ENCODE measurements at regions not wholly inside any gene's neighbourhood (a gene's known extent, or its start where the extent isn't known, plus 50 kb on each side); places are given as distances from the start of the nearest gene placed in this dataset.

DNA sequence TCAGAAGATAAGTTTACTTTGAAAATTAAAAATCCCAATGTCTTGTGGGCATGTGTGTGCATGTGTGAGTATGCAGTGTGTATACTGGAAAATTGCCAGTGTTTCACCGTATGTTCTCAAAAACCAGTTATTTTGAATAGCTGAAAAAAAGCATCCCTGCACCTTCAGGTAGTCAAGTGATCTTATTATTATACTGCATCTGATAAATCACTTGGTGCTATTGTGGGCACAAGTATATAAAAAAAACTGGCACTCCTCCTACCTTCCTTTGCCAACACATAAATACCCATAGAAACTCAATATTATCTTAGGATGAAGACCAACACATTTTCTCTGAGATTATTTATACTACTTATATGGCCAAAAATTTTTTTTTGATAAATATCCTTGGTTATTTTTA, 91.5 kb upstream of the MAP9 start:
- H3K4me3 Mint-ChIP-seq (ENCODE audit: unreplicated experiment) = no peak overlapping the region
- DNase-seq (ENCODE audit: extremely low spot score, unreplicated experiment) = no peak
- TF ChIP-seq CTCF (IDR thresholded peaks at IDR 0.05) = no peak
- no peak overlapping the region for H3K27ac Mint-ChIP-seq (ENCODE audit: unreplicated experiment)
- peaks cover 21% of the 10 kb centered on the region for H3K4me1 Mint-ChIP-seq (ENCODE audit: unreplicated experiment)
- H3K27me3 Mint-ChIP-seq (ENCODE audit: unreplicated experiment) = peaks cover 9% of the 10 kb centered on the region
- H3K9me3 Mint-ChIP-seq (ENCODE audit: unreplicated experiment) = no peaks in the 10 kb centered on the region
- H3K36me3 Mint-ChIP-seq (ENCODE audit: unreplicated experiment) = no peaks in the 10 kb centered on the region

DNA sequence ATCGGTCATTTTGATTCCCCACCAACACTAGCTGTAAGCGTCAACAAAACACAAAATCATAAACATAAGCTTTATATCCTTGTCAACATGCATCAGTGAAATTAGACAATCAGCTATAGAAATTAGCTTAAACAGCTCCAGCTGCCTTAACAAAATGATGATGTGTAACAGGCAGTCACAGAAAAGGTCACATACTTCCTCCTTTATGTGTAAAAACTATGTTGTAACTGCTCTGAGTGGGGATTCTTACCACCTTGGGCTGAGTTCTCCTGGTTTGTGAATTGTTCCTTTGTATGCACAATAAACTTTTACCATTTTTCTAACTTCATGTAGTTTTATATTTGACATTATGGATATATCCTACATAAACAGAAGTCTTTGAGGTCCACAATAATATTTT, 73.9 kb upstream of the MAP9 start:
- Mint-ChIP-seq H3K9me3 (ENCODE audit: unreplicated experiment) (no peaks in the 10 kb centered on the region), H3K27ac (ENCODE audit: unreplicated experiment) (no peak overlapping the region), H3K4me3 (ENCODE audit: unreplicated experiment) (no peak overlapping the region), H3K36me3 (ENCODE audit: unreplicated experiment) (no peaks in the 10 kb centered on the region), H3K27me3 (ENCODE audit: unreplicated experiment) (peaks cover 4% of the 10 kb centered on the region), H3K4me1 (ENCODE audit: unreplicated experiment) (no peaks in the 10 kb centered on the region)
- DNase-seq (ENCODE audit: extremely low spot score, unreplicated experiment) = no peak
- no peak for TF ChIP-seq CTCF (IDR thresholded peaks at IDR 0.05)

GRCh38 chr4:155445306-155445705, 68.5 kb upstream of the MAP9 start:
- no peaks in the 10 kb centered on the region for H3K9me3 Mint-ChIP-seq (ENCODE audit: unreplicated experiment)
- no peaks in the 10 kb centered on the region for H3K36me3 Mint-ChIP-seq (ENCODE audit: unreplicated experiment)
- peaks cover 11% of the 10 kb centered on the region for H3K4me1 Mint-ChIP-seq (ENCODE audit: unreplicated experiment)
- H3K4me3 Mint-ChIP-seq (ENCODE audit: unreplicated experiment) = no peak overlapping the region
- no peak overlapping the region for H3K27ac Mint-ChIP-seq (ENCODE audit: unreplicated experiment)
- DNase-seq (ENCODE audit: extremely low spot score, unreplicated experiment) = no peak
- peaks cover 18% of the 10 kb centered on the region for H3K27me3 Mint-ChIP-seq (ENCODE audit: unreplicated experiment)
- no peak for TF ChIP-seq CTCF (IDR thresholded peaks at IDR 0.05)

DNA sequence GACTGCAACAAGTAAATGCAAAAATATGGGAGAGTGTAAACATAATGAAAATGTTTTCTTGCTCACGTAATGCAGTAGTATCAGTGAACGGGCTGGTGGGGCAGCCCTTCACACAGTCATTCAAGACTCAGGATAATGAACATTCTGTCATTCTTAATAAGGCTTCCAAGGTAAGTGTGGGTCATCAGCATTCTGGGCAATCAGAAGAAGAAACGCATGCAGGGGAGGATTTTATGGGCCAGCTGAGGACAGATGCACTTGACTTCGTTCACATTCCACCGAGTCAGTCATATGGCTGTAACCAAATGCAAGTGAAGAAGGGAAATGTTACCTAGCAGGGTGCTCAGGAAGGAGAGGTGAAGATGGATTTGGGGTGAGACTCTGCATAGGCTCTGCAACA, 68.0 kb upstream of the MAP9 start:
- H3K27ac Mint-ChIP-seq (ENCODE audit: unreplicated experiment) = no peak overlapping the region
- no peaks in the 10 kb centered on the region for H3K9me3 Mint-ChIP-seq (ENCODE audit: unreplicated experiment)
- no peaks in the 10 kb centered on the region for H3K36me3 Mint-ChIP-seq (ENCODE audit: unreplicated experiment)
- H3K27me3 Mint-ChIP-seq (ENCODE audit: unreplicated experiment) = peaks cover 16% of the 10 kb centered on the region
- no peak for TF ChIP-seq CTCF (IDR thresholded peaks at IDR 0.05)
- H3K4me1 Mint-ChIP-seq (ENCODE audit: unreplicated experiment) = peaks cover 11% of the 10 kb centered on the region
- no peak overlapping the region for H3K4me3 Mint-ChIP-seq (ENCODE audit: unreplicated experiment)
- no peak for DNase-seq (ENCODE audit: extremely low spot score, unreplicated experiment)

DNA sequence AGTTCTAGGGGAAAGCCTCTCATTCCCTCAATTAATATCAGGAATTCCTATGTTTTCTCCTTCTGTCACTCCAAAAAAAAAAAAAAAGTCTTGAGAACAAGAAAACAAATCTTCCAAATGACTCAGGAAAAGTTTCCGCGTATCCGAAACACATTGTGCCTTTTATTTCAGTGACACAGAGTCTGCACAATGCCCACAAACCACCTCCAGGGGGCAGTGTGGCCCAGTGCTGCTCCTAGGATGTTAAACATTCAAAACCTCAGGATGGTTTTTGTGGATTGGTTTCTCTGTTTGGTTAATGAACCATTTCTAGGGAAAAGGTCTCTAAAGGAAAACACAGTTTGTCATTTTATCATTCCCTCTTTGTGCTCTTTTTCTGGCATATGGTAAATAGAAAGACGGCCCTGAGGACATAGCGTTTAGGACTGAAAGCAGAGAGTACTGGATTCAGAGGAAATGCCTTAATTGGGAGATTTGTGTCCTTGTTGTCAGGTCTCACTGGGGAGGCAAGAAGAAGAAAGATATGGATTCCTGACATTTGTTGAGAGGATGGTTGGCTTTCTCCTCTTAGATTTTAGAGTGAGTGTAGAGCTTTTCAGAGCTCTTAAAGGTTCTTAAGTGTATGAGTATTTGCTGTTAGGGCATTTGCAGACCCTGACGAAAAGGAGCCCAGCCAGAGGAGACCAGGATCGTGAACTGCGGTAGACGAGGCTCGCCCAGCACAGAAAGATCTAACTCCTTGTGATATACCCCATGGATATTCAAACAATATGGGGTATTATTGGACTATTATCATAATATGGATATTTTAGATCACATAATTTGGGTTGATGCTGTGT, 65.7 kb upstream of the MAP9 start:
- DNase-seq (ENCODE audit: extremely low spot score, unreplicated experiment) = peak; percentile 92
- H3K27ac Mint-ChIP-seq (ENCODE audit: unreplicated experiment) = peak overlapping the region; percentile 53
- H3K9me3 Mint-ChIP-seq (ENCODE audit: unreplicated experiment) = no peaks in the 10 kb centered on the region
- peaks cover 11% of the 10 kb centered on the region for H3K4me1 Mint-ChIP-seq (ENCODE audit: unreplicated experiment)
- peaks cover 16% of the 10 kb centered on the region for H3K27me3 Mint-ChIP-seq (ENCODE audit: unreplicated experiment)
- H3K4me3 Mint-ChIP-seq (ENCODE audit: unreplicated experiment) = peak overlapping the region; percentile 55
- TF ChIP-seq CTCF (IDR thresholded peaks at IDR 0.05) = peak; percentile 99
- H3K36me3 Mint-ChIP-seq (ENCODE audit: unreplicated experiment) = no peaks in the 10 kb centered on the region
